H1 (cell line): ENCODE measurements at regions not wholly inside any gene's neighbourhood (a gene's known extent, or its start where the extent isn't known, plus 50 kb on each side); places are given as distances from the start of the nearest gene placed in this dataset.

Experiments
- EGR1 ChIP-seq: IDR thresholded peaks from 2 replicates; pipeline ENCODE4 v1.6.1; 2011; ENCODE audit warnings: low read depth, low read length, borderline replicate concordance
- SRF ChIP-seq: IDR thresholded peaks from 2 replicates; pipeline ENCODE4 v1.6.1; 2011; ENCODE audit warnings: mild to moderate bottlenecking, low read depth, low read length, moderate library complexity

- TF ChIP-seq SRF: no peak
- TF ChIP-seq EGR1: no peak
Observed at GRCh38 chr5:68376935-68377334, 161.4 kb downstream of the PIK3R1 start (continued).
